ENCODE measurements at regions not wholly inside any gene's neighbourhood (a gene's known extent, or its start where the extent isn't known, plus 50 kb on each side); places are given as distances from the start of the nearest gene placed in this dataset.
"Not testable (repeated sequence)": the region's sequence is repeated elsewhere in the genome, so short reads cannot be mapped to it uniquely, and the experiment has no call there.

DNA sequence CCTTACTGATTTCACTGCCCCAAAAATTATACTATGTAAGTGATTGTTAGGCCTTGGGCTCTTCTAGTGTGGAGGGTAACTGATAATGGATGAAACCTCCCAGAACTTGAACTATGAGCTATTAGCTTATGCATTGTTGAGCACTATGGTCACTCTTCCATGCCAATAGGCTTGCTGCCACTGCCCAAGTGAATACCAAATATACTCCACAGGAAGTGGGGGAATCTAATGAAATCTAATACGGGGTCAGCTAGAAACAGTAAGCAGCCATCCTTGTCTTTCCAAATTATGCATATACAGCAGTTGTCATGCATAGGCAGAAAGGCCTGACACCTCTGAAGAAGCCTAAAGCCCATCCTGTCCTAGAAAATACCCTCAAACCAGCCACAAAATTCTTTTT, 198.7 kb upstream of the PTBP2 start:
- DNase-seq = no peak

- DNase-seq = no peak
Observed at GRCh38 chr1:96524100-96524499, 197.5 kb upstream of the PTBP2 start.

- no peak for DNase-seq
Observed at GRCh38 chr1:96525657-96526557, 195.7 kb upstream of the PTBP2 start.

DNA sequence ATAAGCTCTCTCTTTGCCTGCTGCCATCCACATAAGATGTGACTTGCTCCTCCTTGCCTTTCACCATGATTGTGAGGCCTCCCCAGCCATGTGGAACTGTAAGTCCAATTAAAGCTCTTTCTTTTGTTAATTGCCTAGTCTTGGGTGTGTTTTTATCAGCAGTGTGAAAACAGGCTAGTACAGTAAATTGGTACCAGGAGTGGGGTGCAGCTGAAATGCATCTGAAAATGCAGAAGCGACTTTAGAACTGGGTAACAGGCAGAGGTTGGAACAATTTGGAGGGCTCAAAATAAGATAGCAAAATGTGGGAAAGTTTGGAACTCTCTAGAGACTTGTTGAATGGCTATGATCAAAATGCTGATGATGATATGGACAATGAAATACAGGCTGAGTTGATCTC, 192.9 kb upstream of the PTBP2 start:
- DNase-seq = not testable (repeated sequence)

- DNase-seq = no peak
Observed at GRCh38 chr1:96533820-96534219, 187.8 kb upstream of the PTBP2 start.

DNA sequence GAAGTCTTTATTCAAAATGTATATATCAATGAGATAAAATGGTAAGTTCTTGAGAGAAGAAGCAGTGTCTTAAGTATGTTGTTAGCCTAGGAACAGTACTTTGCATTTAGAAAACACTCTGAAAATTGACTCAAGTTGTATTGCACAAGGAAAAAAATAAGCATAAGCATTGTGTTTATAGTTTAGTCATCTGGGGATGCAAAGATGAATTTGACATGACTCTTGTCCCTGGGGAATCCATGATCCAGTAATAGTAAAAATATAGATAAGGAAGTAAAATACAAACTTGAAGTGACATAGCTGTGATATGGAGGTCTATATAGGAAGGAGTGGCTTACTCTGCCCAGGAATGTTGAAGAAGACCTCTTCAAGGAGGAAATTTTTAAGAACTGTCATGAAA, 185.0 kb upstream of the PTBP2 start:
- DNase-seq = no peak

GRCh38 chr1:96538111-96538641, 183.4 kb upstream of the PTBP2 start:
- no peak for DNase-seq

- DNase-seq = no peak
Observed at GRCh38 chr1:96538883-96539282, 182.7 kb upstream of the PTBP2 start.

GRCh38 chr1:96541491-96541890, 180.1 kb upstream of the PTBP2 start:
- no peak for DNase-seq

GRCh38 chr1:96544051-96544830, 177.3 kb upstream of the PTBP2 start:
- DNase-seq = no peak

DNA sequence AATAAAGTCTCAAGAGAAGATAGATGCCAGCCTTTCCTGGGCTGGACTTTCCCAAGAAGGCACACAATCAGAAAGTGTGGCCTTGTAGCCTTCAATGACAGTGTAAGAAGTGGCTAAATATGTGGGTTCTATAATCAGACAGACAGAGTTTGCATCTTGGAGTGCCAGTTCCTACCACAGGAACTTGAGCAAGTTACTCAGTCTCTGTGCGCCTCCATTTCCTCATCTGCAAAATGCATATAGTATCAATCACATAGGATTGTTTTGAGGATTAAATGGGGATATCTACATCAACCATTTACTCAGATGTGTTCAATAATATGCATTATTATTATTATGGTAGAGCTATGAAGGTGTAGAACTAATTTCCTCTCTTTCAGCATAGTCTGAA, 176.8 kb upstream of the PTBP2 start:
- no peak for DNase-seq

DNA sequence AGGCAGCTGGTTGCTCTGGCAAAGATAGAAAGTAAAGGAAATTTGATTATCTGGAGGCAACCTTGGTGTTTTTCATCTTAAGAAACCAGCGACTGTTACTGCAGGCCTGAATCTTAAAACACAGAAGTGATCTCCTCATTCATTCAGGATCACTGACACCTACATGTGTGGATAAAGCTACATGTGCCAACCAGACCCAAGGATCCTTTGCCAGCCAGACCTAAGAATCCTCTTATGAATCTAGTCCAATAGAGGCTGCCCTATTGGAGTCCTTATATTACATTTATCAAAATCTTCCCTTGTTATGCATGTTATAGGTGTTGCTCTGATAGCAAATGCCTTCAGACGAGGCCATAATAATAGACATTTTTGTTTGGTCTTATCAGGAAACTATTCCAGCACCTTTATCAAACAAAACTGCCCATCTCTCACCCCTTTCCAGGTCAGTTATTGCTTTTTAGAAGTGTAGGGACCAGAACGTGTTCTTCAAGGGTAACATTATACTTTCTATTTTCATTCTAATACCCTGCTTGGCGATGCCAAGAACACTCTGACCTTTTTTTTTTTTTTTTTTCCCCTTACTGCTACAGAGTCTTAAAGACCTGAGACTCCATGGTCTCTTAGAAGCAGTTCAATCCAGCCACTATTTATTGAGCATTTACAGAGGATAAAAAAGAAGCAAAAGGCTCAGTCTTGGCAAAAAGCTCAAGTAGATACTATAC, 175.5 kb upstream of the PTBP2 start:
- DNase-seq = no peak

DNA sequence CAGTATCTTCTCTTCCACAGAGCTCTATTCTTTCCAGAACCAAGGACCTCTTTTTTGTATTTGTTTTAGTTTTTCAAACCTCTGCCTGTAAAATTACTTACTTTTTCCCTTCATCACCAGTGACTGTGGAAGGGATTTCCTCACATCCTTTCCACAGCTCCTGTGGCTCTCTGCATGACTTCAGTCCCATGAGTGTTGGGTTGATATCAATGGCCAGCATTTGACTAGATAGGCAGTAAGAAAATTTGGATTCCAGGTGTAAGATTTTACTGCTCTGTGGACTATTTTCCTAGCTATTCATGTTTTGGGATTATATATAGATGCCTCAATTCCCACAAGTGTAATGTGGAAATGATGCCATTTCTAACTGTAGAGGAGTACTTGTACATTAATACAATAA, 171.5 kb upstream of the PTBP2 start:
- no peak for DNase-seq

DNA sequence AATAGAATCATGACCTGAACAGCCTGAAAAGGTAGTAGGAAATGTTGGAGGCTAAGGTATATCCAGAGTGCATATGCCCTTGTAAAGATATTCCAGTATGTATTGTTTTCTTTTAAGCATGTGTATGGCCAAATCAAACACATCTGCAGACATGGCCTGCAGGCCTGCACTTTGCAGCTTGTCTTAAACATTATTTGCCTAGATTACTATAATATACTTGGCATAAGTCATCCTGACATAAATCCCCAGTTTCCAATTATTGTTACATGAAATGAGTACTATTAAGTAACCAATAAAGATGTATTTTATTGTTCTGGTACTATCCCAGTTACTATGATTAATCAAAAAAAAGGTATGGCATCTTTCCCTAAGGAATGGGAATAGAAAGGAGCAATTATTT, 169.1 kb upstream of the PTBP2 start:
- no peak for DNase-seq

- no peak for DNase-seq
Observed at GRCh38 chr1:96553811-96554210, 167.8 kb upstream of the PTBP2 start.

DNA sequence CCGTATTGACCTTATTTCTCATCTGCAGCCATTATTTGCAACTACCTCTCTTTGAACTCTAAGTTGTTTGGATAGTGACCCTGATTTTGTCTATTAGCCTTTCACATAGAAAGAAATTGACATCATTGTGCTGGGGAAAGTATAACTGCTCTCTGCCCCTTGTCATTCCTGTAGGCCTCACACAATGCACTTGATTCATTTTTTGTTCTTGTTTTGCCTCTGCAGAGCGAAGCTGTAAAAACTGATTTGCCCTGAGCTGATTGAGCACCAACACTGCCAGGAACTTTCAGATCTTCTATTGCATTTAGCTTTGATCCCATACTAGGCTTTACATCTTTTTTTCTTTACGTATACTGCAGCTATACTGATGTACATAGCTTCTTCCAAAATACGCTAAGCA, 167.2 kb upstream of the PTBP2 start:
- no peak for DNase-seq

- DNase-seq = no peak
Observed at GRCh38 chr1:96557336-96557735, 164.2 kb upstream of the PTBP2 start.

DNA sequence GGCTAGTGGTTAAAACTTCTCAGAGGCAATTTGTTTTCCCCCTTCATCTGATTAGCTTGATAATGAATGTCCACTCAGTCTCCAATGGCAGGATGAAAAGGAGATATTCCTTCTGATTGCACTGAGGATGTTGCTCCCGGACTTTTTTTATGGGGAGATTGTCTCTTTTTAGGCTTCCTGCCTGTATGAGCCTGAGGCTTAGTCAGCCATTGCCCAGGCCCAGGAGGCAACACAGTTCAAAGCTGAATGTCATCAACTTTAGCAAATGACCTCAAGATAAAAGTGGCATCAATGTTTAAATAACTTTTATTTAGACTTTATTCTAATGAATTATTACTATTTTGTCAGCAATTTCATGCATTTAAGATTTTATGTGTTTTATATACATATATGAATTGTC, 162.9 kb upstream of the PTBP2 start:
- DNase-seq = no peak

DNA sequence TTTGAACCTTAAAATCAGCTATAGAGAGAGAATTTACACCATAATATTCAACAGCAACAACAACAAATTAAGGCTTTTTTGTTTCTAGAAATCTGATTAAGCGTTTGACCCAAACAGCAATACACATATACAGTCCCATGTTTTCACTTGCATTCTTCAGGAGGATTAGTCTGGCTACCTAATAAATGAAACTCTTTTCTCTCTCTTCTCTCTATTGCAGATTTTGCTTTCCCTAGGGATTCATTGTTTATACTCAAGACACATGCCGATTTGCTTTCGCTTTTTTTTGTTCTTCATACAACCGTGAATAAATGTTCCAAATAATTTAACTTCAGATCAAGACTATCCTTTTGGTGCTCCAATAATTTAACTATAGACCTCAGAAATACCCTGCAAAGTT, 162.4 kb upstream of the PTBP2 start:
- no peak for DNase-seq

DNA sequence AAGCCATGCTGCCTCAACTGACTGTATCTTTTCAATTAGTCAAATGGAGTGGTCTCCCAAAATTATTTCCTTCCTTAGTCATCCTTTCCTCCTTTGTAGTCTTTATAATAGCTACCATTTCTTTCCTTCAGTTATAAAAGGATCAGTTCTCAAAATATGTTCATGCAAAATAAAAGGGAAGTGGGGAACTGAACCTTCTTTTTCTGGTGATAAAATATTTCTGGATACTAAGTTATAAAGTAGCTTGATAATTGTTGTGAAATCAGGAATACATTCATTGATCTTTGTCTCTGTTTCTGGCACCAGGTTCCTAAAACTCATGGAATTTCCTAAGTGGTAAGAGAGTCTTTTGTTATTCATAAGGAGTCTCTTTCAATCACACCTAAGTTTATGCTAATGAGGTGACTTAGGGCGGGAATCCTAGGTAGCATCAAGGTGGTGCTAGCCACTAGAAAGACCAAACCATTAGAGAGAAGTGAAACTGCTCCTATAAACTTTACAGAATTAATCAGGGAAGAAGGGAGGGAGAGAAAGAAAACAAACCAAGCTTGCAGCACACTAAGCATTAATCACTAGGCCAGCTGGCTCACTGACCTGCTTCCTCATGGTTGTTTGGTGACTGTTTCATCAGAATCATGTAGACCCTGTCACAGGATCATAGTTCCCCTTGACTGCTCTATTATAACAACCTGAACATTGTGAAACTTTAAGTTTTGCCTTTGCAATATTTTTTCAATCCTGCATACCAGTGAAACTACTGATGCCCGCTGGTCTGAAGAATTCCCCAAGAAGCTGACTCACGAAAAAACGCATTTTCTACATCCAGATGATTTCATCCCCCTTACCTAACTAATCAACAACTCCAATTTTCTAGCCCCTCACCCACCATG, 161.6 kb upstream of the PTBP2 start:
- DNase-seq = no peak

- no peak for DNase-seq
Observed at GRCh38 chr1:96562094-96562493, 159.5 kb upstream of the PTBP2 start.

DNA sequence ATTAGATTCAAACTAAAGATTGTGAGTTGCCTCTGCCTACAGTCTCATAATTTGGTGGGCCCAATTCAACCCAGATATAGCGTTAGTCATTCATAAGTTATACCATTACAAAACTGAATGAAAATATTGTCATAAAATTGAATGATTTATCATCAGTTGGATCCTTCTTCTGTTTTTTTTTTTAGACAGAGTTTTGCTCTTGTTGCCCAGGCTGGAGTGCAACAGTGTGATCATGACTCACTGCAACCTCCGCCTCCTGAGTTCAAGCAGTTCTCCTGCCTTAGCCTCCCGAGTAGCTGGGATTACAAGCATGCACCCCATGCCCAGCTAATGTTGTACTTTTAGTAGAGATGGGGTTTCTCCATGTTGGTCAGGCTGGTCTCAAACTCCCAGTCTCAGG, 157.2 kb upstream of the PTBP2 start:
- not testable (repeated sequence) for DNase-seq

Measured in GDM1 (cell line).